Mucosa of stomach (tissue), 1 donor: ENCODE measurements at regions not wholly inside any gene's neighbourhood (a gene's known extent, or its start where the extent isn't known, plus 50 kb on each side); places are given as distances from the start of the nearest gene placed in this dataset.

Experiments used
- H3K27me3 ChIP-seq: one replicate; pipeline ENCODE4 v1.7.0; 2013; ENCODE audit warnings: mild to moderate bottlenecking, low read length; ENCODE audit not compliant: control insufficient read depth, insufficient read depth
- H3K36me3 ChIP-seq: one replicate; pipeline ENCODE4 v1.7.0; 2013; ENCODE audit warnings: low read length; ENCODE audit not compliant: control insufficient read depth, insufficient read depth
- H3K4me1 ChIP-seq: one replicate; pipeline ENCODE4 v1.7.0; 2013; ENCODE audit warnings: mild to moderate bottlenecking, low read length; ENCODE audit not compliant: control insufficient read depth, insufficient read depth
- H3K4me3 ChIP-seq: one replicate; pipeline ENCODE4 v1.7.0; 2013; ENCODE audit warnings: low read length
- H3K9ac ChIP-seq: one replicate; pipeline ENCODE4 v1.7.0; 2013; ENCODE audit warnings: mild to moderate bottlenecking, low read length, moderate library complexity
- H3K9me3 ChIP-seq: one replicate; pipeline ENCODE4 v1.7.0; 2013; ENCODE audit warnings: mild to moderate bottlenecking, low read length, moderate library complexity; ENCODE audit not compliant: control insufficient read depth
- donor health status: Pancreatic carcinoma.

DNA sequence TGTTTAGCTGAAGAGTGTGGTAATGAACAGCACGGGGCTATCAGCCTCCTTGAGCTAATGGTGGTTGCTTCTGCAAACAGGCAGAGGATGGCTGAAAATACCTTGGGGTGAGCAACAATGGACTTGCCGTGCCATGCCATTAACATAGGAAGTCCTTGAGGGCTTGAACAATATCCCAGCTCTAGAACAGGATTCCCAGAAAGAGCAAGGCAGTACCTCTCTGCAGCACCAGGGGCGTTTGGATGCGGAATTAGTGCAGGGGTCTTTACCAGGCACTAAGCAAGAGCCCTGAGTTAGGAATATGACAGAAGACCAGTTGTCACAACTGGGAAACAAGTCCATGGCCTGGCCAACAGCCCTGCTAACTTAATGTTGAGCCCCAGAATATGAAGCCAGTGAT lies 143.2 kb upstream of the COBL start:
- Histone ChIP-seq H3K36me3 (no peaks in the 10 kb centered on the region), H3K27me3 (no peaks in the 10 kb centered on the region), H3K4me1 (no peaks in the 10 kb centered on the region), H3K9me3 (no peaks in the 10 kb centered on the region), H3K4me3 (no peak overlapping the region), H3K9ac (no peak overlapping the region)

DNA sequence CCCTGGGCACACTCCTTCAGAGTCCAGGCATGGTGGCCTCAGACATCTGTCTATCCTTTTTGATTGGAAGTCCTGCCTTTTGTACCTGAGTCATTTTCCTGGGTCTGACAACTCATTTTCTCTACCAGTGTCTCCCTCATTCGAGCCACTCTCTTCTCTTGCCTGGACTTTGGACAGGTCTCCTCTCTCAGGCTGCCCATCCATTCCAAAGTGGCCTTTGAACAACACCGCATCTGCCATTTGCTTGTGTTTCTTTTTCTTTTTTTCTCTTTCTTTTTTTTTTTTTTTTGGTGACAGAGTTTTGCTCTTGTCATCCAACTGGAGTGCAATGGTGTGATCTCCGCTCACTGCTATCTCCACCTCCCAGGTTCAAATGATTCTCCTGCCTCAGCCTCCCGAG lies 142.1 kb upstream of the COBL start:
- Histone ChIP-seq H3K9ac (no peak overlapping the region), H3K27me3 (no peaks in the 10 kb centered on the region), H3K4me1 (no peaks in the 10 kb centered on the region), H3K36me3 (no peaks in the 10 kb centered on the region), H3K9me3 (no peaks in the 10 kb centered on the region), H3K4me3 (no peak overlapping the region)

DNA sequence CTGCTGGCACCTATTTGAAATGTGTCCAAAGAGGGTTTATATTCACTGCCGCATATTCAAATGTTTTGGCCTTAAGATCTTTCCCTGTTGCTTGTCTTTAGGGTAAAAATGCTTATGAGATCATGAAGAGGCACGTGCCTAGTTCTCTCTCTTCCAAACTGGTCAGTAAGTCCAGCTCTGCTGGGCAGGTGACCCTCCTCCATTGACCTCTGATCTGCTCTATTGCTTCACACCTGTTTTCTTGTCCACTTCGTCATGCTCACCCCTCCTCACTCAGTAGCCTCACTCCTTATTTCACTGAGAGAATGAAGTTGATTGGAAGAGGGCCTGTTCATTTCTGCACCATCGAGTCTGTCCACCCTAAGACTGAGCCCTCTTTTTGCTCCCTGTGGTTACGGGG lies 140.5 kb upstream of the COBL start:
- no peak overlapping the region for H3K4me3 ChIP-seq

DNA sequence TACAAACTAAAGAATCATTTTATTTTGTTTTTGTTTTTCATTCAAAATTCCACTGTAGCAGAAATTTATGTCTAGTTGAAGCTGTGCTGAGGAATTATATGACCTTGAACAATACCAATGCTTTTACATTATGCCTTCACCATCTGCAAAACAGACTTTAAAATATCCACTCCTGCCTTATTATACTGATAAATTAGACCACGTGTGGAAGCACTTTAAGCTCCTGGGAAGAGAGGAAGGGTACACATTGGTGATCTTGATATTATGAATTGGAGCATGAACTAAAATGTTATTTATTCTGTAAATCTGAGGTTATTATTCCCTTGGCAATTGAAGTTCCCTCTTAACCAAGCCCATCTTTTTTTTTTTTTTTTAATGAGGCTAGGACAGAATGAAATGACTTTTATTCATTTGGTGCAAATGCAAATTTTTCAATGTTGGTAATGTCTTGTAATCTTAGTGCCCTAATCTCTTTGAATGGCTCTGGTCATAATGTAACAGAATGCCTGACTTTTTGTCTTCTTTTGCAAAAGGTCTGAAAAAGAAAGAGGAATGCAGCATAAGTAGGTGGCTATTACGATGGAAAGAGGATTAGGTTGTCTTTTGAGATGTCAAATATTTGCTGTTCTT lies 139.9 kb upstream of the COBL start:
- H3K36me3 ChIP-seq = no peaks in the 10 kb centered on the region
- no peak overlapping the region for H3K9ac ChIP-seq
- H3K9me3 ChIP-seq = no peaks in the 10 kb centered on the region
- no peaks in the 10 kb centered on the region for H3K27me3 ChIP-seq
- H3K4me3 ChIP-seq = no peak overlapping the region
- H3K4me1 ChIP-seq = no peaks in the 10 kb centered on the region

More for the DNA sequence above, 140.5 kb upstream of the COBL start:
- no peaks in the 10 kb centered on the region for H3K9me3 ChIP-seq
- no peaks in the 10 kb centered on the region for H3K36me3 ChIP-seq
- no peaks in the 10 kb centered on the region for H3K27me3 ChIP-seq
- H3K4me1 ChIP-seq = no peaks in the 10 kb centered on the region
- no peak overlapping the region for H3K9ac ChIP-seq

DNA sequence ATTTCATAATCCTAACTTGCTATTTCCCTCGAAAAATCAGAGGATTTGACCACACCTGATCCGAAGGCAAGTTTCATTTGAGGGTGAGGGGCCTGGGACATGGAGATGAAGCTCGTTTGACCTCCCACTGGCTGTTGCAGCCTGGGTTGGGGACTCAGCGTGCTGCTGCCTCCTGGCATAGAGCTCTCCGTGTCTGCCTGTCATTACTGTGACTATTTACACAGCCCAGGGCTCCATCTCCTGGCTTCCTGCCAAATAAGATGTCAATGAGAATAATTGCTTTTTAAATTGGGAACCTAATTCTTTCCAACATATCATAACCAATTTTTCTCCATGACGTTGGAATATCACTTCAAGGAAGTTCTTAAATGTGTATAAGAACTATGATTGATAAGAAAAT lies 139.3 kb upstream of the COBL start:
- Histone ChIP-seq H3K9ac (no peak overlapping the region), H3K9me3 (no peaks in the 10 kb centered on the region), H3K27me3 (no peaks in the 10 kb centered on the region), H3K4me3 (no peak overlapping the region), H3K4me1 (no peaks in the 10 kb centered on the region), H3K36me3 (no peaks in the 10 kb centered on the region)

DNA sequence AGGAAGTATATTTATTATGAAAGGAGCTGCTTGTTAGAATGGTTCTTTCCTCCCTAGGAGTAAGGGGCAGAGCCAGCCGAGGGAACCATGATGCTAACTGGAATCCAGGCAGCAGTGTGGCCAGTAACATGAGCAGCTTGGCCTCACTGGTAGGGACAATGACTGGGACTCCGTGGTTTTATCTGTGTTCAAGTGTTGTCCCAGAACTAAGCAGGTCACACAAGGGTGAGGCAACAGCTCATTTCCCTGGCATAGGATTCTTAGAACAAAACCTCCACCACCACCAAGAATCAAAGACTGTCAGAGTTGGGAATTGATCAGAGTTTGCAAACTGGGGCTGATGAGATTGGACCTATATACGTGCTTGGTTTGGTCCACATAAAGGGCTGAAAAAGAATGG lies 138.9 kb upstream of the COBL start:
- H3K36me3 ChIP-seq = no peaks in the 10 kb centered on the region
- H3K9me3 ChIP-seq = no peaks in the 10 kb centered on the region
- no peak overlapping the region for H3K4me3 ChIP-seq
- H3K9ac ChIP-seq = no peak overlapping the region
- H3K4me1 ChIP-seq = no peaks in the 10 kb centered on the region
- no peaks in the 10 kb centered on the region for H3K27me3 ChIP-seq

DNA sequence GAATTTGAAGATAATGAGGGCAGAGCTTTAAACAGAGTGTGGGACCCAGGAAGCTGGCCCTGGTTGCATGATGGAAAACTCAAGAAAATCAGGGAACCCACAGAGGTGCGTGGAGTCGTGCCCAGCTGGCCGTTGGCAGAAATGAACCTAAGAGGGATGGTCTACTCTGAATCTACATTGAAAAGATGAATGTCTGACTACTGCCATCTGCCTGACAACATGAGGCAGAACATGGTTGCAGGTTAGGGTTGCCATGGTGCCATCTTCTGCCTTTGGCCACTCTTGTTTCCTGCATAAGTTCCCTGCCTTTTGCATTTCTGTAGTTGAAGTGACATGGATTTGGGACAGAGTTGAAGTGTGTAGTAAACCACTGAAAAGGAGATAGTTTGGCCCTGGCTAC lies 138.5 kb upstream of the COBL start:
- Histone ChIP-seq H3K36me3 (no peaks in the 10 kb centered on the region), H3K4me3 (no peak overlapping the region), H3K27me3 (no peaks in the 10 kb centered on the region), H3K9ac (no peak overlapping the region), H3K9me3 (no peaks in the 10 kb centered on the region), H3K4me1 (no peaks in the 10 kb centered on the region)

DNA sequence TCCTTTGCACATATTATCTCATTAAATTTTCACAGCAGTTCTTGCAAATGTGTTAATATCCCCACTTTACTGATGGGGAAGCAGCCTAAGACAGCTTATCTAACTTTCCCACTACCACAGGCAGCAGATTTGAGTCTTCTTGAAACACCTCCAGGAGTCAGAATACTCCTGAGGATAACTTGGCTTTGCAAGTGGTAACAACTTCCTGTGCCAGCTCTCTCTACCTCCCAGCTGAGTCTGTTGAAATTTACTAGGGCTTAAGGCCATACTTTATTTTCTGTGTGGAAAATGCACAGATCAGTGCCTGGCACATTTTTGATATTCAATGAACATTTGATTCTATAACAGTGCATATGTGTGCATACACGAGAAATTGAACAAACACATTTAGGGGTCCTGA lies 136.1 kb upstream of the COBL start:
- H3K9ac ChIP-seq = no peak overlapping the region
- no peaks in the 10 kb centered on the region for H3K4me1 ChIP-seq
- H3K9me3 ChIP-seq = no peaks in the 10 kb centered on the region
- no peaks in the 10 kb centered on the region for H3K36me3 ChIP-seq
- H3K27me3 ChIP-seq = no peaks in the 10 kb centered on the region
- no peak overlapping the region for H3K4me3 ChIP-seq

DNA sequence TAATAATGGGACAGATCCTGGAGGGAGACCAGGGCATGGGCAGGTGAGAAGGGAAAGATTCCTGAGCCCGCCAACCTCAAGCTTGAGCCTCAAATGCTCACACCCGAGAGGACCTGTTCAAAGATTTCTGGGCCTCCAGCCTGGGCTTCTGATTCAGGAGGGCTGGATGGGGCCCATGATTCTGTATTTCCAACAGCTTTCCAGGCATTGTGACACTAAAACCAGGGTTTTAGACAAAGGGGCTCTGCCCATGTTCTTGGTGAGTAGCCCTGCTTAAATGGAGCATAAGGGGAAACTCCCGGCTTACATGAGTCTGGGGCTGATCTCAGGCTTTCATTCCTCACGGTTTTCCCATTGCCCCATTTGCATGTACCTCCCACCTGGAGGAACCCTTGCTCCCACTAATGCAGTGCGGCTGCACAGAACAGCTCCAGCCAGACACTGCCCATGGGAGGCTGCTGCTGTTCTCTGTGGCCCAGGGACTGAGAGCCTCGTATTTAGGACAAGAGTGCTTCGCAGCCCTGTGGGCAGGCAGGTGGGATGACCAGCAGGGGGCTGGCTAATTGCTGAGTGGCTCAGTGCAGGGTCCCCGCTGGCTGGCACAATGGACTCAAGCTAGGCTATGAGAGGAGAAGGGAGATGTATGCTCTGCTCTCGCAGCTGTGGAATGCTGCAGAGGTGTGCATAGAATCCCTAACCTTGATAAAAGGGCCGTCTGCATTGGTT lies 135.3 kb upstream of the COBL start:
- H3K9ac ChIP-seq = no peak overlapping the region
- H3K36me3 ChIP-seq = no peaks in the 10 kb centered on the region
- H3K9me3 ChIP-seq = no peaks in the 10 kb centered on the region
- H3K4me1 ChIP-seq = no peaks in the 10 kb centered on the region
- no peaks in the 10 kb centered on the region for H3K27me3 ChIP-seq
- no peak overlapping the region for H3K4me3 ChIP-seq

DNA sequence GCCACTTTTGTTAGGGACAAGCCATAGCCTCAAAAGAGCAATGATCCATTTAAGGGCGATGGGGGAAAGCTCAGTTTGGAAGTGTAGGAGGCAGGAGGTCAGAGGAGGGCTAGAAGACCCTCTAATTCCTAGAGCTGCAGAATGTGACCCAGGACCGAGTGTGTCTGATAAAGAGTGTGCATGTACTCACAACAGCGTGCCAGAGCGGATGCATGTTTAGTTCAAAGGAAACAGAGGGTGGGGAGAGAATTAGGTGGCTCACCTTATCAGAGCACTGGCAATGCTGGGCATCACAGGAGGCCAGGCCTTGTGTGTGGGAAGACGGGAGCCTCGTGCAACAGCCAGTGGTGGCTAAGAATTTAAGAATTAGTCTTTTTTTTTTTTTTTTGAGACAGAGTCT lies 133.9 kb upstream of the COBL start:
- H3K4me3 ChIP-seq = no peak overlapping the region
- no peaks in the 10 kb centered on the region for H3K36me3 ChIP-seq
- H3K9me3 ChIP-seq = no peaks in the 10 kb centered on the region
- H3K4me1 ChIP-seq = no peaks in the 10 kb centered on the region
- H3K9ac ChIP-seq = no peak overlapping the region
- no peaks in the 10 kb centered on the region for H3K27me3 ChIP-seq

DNA sequence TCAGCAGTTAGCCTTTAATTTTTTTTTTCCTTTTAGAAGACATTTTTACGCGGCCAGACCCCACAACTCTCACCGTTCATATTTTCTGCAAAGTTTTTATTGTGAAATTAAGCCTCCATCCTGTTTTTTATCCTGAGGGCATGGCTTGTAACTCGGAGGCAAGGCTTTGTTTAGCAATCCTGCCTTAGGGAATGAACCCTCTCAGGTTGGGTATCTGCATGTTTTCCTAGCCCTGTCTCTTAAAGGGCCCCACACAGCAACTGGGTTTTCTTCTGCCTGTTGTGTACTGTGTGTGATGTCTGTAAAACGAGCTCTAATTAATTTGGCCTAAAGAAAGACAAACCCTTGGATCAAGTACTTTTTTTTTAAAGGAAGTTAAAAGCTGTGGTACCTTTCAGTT lies 130.2 kb upstream of the COBL start:
- Histone ChIP-seq H3K4me3 (no peak overlapping the region), H3K9ac (no peak overlapping the region), H3K4me1 (no peaks in the 10 kb centered on the region), H3K36me3 (no peaks in the 10 kb centered on the region), H3K27me3 (no peaks in the 10 kb centered on the region), H3K9me3 (no peaks in the 10 kb centered on the region)

DNA sequence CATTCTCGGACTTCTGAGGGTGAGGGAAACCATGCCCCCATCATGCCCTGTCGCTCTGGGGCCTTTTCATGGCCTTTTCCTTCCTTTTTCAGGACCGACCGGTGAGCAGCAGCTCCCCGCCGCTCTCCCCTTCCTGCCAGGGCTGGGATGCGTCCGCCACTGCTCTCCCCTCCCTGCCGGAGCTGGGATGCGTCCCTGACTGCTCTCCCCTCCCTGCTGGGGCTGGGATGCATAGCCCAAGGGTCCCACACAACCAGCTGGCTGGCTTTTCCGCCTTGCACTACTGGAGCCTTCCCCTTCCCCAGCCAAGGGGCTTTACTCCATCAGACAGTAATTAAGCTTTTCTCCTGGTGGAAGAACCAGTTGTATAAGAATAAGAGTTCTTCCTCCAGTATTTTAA lies 129.7 kb upstream of the COBL start:
- Histone ChIP-seq H3K36me3 (no peaks in the 10 kb centered on the region), H3K27me3 (no peaks in the 10 kb centered on the region), H3K9ac (no peak overlapping the region), H3K4me1 (no peaks in the 10 kb centered on the region), H3K4me3 (no peak overlapping the region), H3K9me3 (no peaks in the 10 kb centered on the region)

DNA sequence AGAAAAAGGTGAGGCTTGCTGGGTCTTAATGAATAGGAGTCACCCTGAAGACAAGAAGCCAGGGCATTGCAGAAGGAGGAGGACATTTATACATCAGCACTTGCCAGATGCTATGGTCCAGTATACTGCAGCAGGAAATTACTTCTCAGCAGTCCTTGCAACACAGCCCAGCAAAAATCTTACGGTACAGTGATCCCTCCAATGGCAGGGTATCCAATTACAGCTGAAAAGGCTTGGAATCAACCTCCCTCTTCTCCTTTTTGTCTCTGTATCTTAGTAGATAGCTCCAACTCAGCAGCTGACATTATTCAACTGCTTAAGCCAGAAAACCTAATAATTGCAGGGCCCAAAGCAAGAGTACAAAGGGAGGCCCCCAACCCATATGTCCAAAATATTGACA lies 128.3 kb upstream of the COBL start:
- Histone ChIP-seq H3K9ac (no peak overlapping the region), H3K4me1 (no peaks in the 10 kb centered on the region), H3K36me3 (no peaks in the 10 kb centered on the region), H3K4me3 (no peak overlapping the region), H3K27me3 (no peaks in the 10 kb centered on the region), H3K9me3 (no peaks in the 10 kb centered on the region)
